Skeletal muscle tissue (tissue), 3 donors: ENCODE measurements at regions not wholly inside any gene's neighbourhood (a gene's known extent, or its start where the extent isn't known, plus 50 kb on each side); places are given as distances from the start of the nearest gene placed in this dataset.

Experiments used
- H3K27ac ChIP-seq: one replicate; pipeline ENCODE4 v1.7.0; 2013; ENCODE audit warnings: mild to moderate bottlenecking, low read depth, low read length, inconsistent platforms
- H3K27me3 ChIP-seq, 3 donors: one replicate each; pipeline ENCODE4 v1.7.0; 2013; ENCODE audit warnings: low read length in 3 of 3; ENCODE audit not compliant: control insufficient read depth in 3 of 3, insufficient read depth in 3 of 3
- H3K36me3 ChIP-seq, 3 donors: one replicate each; pipeline ENCODE4 v1.7.0; 2013; ENCODE audit warnings: low read length in 3 of 3; ENCODE audit not compliant: control insufficient read depth in 3 of 3, insufficient read depth in 3 of 3
- H3K4me1 ChIP-seq, 3 donors: one replicate each; pipeline ENCODE4 v1.7.0; 2013; ENCODE audit warnings: low read length in 3 of 3, mild to moderate bottlenecking in 3 of 3; ENCODE audit not compliant: control insufficient read depth in 3 of 3, insufficient read depth in 3 of 3
- H3K4me3 ChIP-seq, 3 donors: one replicate each; pipeline ENCODE4 v1.7.0; 2013; ENCODE audit warnings: low read length in 3 of 3
- H3K9ac ChIP-seq, 3 donors: one replicate each; pipeline ENCODE4 v1.7.0; 2013; ENCODE audit warnings: low read length in 3 of 3, mild to moderate bottlenecking in 3 of 3, moderate library complexity in 2 of 3, low read depth in 1 of 3
- H3K9me3 ChIP-seq, 3 donors: one replicate each; pipeline ENCODE4 v1.7.0; 2013; ENCODE audit warnings: low read length in 3 of 3; ENCODE audit not compliant: control insufficient read depth in 3 of 3
- donor health status: Osteomylitis.

- Histone ChIP-seq H3K27ac (no peak overlapping the region), H3K9me3 (no peaks in the 10 kb centered on the region), H3K36me3 (no peaks in the 10 kb centered on the region), H3K4me3 (no peak overlapping the region), H3K27me3 (peaks cover 0 to 22% (median 13%) of the 10 kb centered on the region in 3 donors), H3K4me1 (no peaks in the 10 kb centered on the region), H3K9ac (no peak overlapping the region)
Measured at GRCh38 chr22:22137891-22138290, 106.7 kb upstream of the VPREB1 start.

GRCh38 chr22:22133910-22134309 lies 110.7 kb upstream of the VPREB1 start:
- H3K4me3 ChIP-seq: no peak overlapping the region
- no peak overlapping the region for H3K9ac ChIP-seq
- H3K9me3 ChIP-seq: no peaks in the 10 kb centered on the region
- peaks cover 0 to 12% (median 0%) of the 10 kb centered on the region in 3 donors for H3K27me3 ChIP-seq
- H3K4me1 ChIP-seq: no peaks in the 10 kb centered on the region
- H3K36me3 ChIP-seq: no peaks in the 10 kb centered on the region
- no peak overlapping the region for H3K27ac ChIP-seq

GRCh38 chr22:22130953-22131608 lies 113.5 kb upstream of the VPREB1 start:
- H3K9me3 ChIP-seq: no peaks in the 10 kb centered on the region
- H3K27me3 ChIP-seq: peaks cover 0 to 7% (median under 1%) of the 10 kb centered on the region in 3 donors
- H3K27ac ChIP-seq: no peak overlapping the region
- H3K4me3 ChIP-seq: no peak overlapping the region
- H3K4me1 ChIP-seq: no peaks in the 10 kb centered on the region
- no peak overlapping the region for H3K9ac ChIP-seq
- H3K36me3 ChIP-seq: no peaks in the 10 kb centered on the region

GRCh38 chr22:22129387-22129786 lies 115.2 kb upstream of the VPREB1 start:
- no peak overlapping the region for H3K27ac ChIP-seq
- H3K4me3 ChIP-seq: no peak overlapping the region
- H3K36me3 ChIP-seq: no peaks in the 10 kb centered on the region
- no peak overlapping the region for H3K9ac ChIP-seq
- peaks cover under 1 to 20% (median 8%) of the 10 kb centered on the region in 3 donors for H3K27me3 ChIP-seq
- no peaks in the 10 kb centered on the region for H3K9me3 ChIP-seq
- no peaks in the 10 kb centered on the region for H3K4me1 ChIP-seq

GRCh38 chr22:22128440-22128839 lies 116.1 kb upstream of the VPREB1 start:
- peaks cover 2 to 22% (median 9%) of the 10 kb centered on the region in 3 donors for H3K27me3 ChIP-seq
- no peak overlapping the region for H3K27ac ChIP-seq
- H3K36me3 ChIP-seq: no peaks in the 10 kb centered on the region
- H3K9me3 ChIP-seq: no peaks in the 10 kb centered on the region
- H3K4me3 ChIP-seq: no peak overlapping the region
- H3K9ac ChIP-seq: no peak overlapping the region
- no peaks in the 10 kb centered on the region for H3K4me1 ChIP-seq

GRCh38 chr22:22127100-22127499 lies 117.5 kb upstream of the VPREB1 start:
- Histone ChIP-seq H3K9ac (no peak overlapping the region), H3K36me3 (no peaks in the 10 kb centered on the region), H3K4me1 (no peaks in the 10 kb centered on the region), H3K4me3 (no peak overlapping the region), H3K27ac (no peak overlapping the region), H3K9me3 (no peaks in the 10 kb centered on the region), H3K27me3 (peaks cover 2 to 20% (median 12%) of the 10 kb centered on the region in 3 donors)

GRCh38 chr22:22125579-22126468 lies 118.8 kb upstream of the VPREB1 start:
- Histone ChIP-seq H3K9ac (no peak overlapping the region), H3K4me3 (no peak overlapping the region), H3K9me3 (no peaks in the 10 kb centered on the region), H3K27me3 (peaks cover 2 to 16% (median 12%) of the 10 kb centered on the region in 3 donors), H3K4me1 (no peaks in the 10 kb centered on the region), H3K36me3 (no peaks in the 10 kb centered on the region), H3K27ac (no peak overlapping the region)

- Histone ChIP-seq H3K4me1 (no peaks in the 10 kb centered on the region), H3K36me3 (no peaks in the 10 kb centered on the region), H3K9ac (no peak overlapping the region), H3K4me3 (no peak overlapping the region), H3K27ac (no peak overlapping the region), H3K9me3 (no peaks in the 10 kb centered on the region), H3K27me3 (peaks cover 2 to 16% (median 12%) of the 10 kb centered on the region in 3 donors)
Measured at GRCh38 chr22:22125028-22125578, 119.5 kb upstream of the VPREB1 start.

- Histone ChIP-seq H3K36me3 (no peaks in the 10 kb centered on the region), H3K27me3 (peaks cover 2 to 16% (median 12%) of the 10 kb centered on the region in 3 donors), H3K27ac (no peak overlapping the region), H3K4me3 (no peak overlapping the region), H3K9me3 (no peaks in the 10 kb centered on the region), H3K9ac (no peak overlapping the region), H3K4me1 (no peaks in the 10 kb centered on the region)
Measured at GRCh38 chr22:22124374-22124773, 120.2 kb upstream of the VPREB1 start.

- H3K9ac ChIP-seq: no peak overlapping the region
- H3K27ac ChIP-seq: no peak overlapping the region
- peaks cover 2 to 17% (median 16%) of the 10 kb centered on the region in 3 donors for H3K27me3 ChIP-seq
Measured at GRCh38 chr22:22123960-22124278, 120.7 kb upstream of the VPREB1 start.

More at GRCh38 chr22:22123960-22124278, 120.7 kb upstream of the VPREB1 start:
- Histone ChIP-seq H3K4me3 (no peak overlapping the region), H3K9me3 (no peaks in the 10 kb centered on the region), H3K4me1 (no peaks in the 10 kb centered on the region), H3K36me3 (no peaks in the 10 kb centered on the region)
